Left hindlimb (tissue), 1 donor: ENCODE measurements at regions not wholly inside any gene's neighbourhood (a gene's known extent, or its start where the extent isn't known, plus 50 kb on each side); places are given as distances from the start of the nearest gene placed in this dataset.
"Not testable (repeated sequence)": the region's sequence is repeated elsewhere in the genome, so short reads cannot be mapped to it uniquely, and the experiment has no call there.

Experiments
- DNase-seq: peaks from one replicate; pipeline ENCODE4 v3.0.0-alpha.2; 2018

- no peak for DNase-seq
Measured at GRCh38 chr22:48299124-48299523, 1528.5 kb downstream of the BRD1 start.

GRCh38 chr22:48297296-48297695 is 1530.4 kb downstream of the BRD1 start:
- no peak for DNase-seq

GRCh38 chr22:48289954-48290353 is 1527.5 kb downstream of the TBC1D22A start:
- DNase-seq = not testable (repeated sequence)

- no peak for DNase-seq
Measured at GRCh38 chr22:48288376-48288940, 1526.0 kb downstream of the TBC1D22A start.

- no peak for DNase-seq
Measured at GRCh38 chr22:48287031-48287430, 1524.6 kb downstream of the TBC1D22A start.

- DNase-seq = no peak
Measured at GRCh38 chr22:48284671-48285070, 1522.2 kb downstream of the TBC1D22A start.

- DNase-seq = no peak
Measured at GRCh38 chr22:48282804-48283203, 1520.4 kb downstream of the TBC1D22A start.

- no peak for DNase-seq
Measured at GRCh38 chr22:48279461-48279756, 1517.0 kb downstream of the TBC1D22A start.

GRCh38 chr22:48278620-48279460 is 1516.4 kb downstream of the TBC1D22A start:
- no peak for DNase-seq

- DNase-seq = no peak
Measured at GRCh38 chr22:48277868-48278581, 1515.6 kb downstream of the TBC1D22A start.

- DNase-seq = no peak
Measured at GRCh38 chr22:48276994-48277867, 1514.8 kb downstream of the TBC1D22A start.

- DNase-seq = no peak
Measured at GRCh38 chr22:48275412-48275811, 1513.0 kb downstream of the TBC1D22A start.

GRCh38 chr22:48270731-48271130 is 1508.3 kb downstream of the TBC1D22A start:
- no peak for DNase-seq

GRCh38 chr22:48268771-48269552 is 1506.5 kb downstream of the TBC1D22A start:
- DNase-seq = no peak

- DNase-seq = no peak
Measured at GRCh38 chr22:48268293-48268692, 1505.8 kb downstream of the TBC1D22A start.

- no peak for DNase-seq
Measured at GRCh38 chr22:48267681-48268080, 1505.2 kb downstream of the TBC1D22A start.

- DNase-seq = no peak
Measured at GRCh38 chr22:48265000-48265625, 1502.7 kb downstream of the TBC1D22A start.

- DNase-seq = no peak
Measured at GRCh38 chr22:48264586-48264985, 1502.1 kb downstream of the TBC1D22A start.

GRCh38 chr22:48263791-48264351 is 1501.4 kb downstream of the TBC1D22A start:
- DNase-seq = no peak

- no peak for DNase-seq
Measured at GRCh38 chr22:48263431-48263765, 1500.9 kb downstream of the TBC1D22A start.
